ENCODE measurements at regions not wholly inside any gene's neighbourhood (a gene's known extent, or its start where the extent isn't known, plus 50 kb on each side); places are given as distances from the start of the nearest gene placed in this dataset.
"Not testable (repeated sequence)": the region's sequence is repeated elsewhere in the genome, so short reads cannot be mapped to it uniquely, and the experiment has no call there.

DNA sequence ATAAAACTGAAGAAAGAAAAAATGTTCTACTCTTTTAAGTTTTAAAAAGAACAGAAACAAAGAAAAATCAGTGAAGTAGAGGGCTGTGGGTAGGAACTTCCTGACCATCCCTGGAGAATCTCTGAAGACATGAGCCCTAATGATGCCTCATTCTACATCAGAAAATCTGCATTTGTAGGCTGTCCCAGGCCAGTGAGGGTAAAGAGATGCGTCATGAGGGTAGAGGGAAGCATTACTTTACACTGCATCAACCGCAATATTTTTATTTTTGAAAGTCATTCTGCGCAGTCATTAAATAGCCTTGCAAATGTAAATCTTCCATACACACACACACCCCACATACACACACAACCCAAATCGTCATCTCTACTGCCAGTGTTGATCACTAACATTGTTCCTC, 82.1 kb upstream of the CABCOCO1 start:
- in situ Hi-C loops (cut with MboI) = no loop called here

DNA sequence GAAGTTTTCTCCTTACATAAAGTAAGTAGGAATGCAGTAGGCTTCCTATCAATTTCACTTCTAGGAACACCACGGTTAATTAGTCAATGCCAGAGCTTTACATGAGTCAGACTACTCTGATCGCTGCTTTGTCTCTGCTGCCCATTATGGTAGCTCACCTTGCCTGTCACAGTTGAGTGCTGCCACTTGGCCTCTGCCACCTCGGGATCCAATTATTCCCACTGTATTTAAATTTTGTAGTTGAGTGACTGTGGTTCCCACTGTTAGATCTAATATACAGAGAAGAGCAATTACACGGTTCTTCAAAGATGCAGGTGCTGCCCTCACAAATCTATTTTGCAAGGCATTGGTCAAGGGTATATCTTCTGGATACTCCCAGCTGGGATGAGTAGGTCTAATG, 92.5 kb upstream of the CABCOCO1 start:
- H2AFZ ChIP-seq; H3K4me2 ChIP-seq (ENCODE audit: unreplicated experiment); in situ Hi-C loops (cut with MboI); H3K79me2 ChIP-seq (ENCODE audit: insufficient read depth); H4K20me1 ChIP-seq (ENCODE audit: insufficient read depth); H3F3A ChIP-seq (ENCODE audit: insufficient read depth); H3K9me3 ChIP-seq (ENCODE audit: low read depth); H3K4me1 ChIP-seq (ENCODE audit: insufficient read depth); H3K9ac ChIP-seq; H3K27me3 ChIP-seq (replicated peaks; ENCODE audit: insufficient read depth); H3K36me3 ChIP-seq (ENCODE audit: low read depth); DNase-seq; H3K27ac ChIP-seq; H3K4me3 ChIP-seq; H3K9me2 ChIP-seq (ENCODE audit: insufficient read depth): not testable (repeated sequence)
- 39 to 42% methylated on average over 4 of the region's 4 CpGs for WGBS, 2 experiments (ENCODE audit: low coverage in 1 of 2, low lambda C conversion rate in 2 of 2, missing lambda C conversion rate in 2 of 2)

More for the DNA sequence above, 82.1 kb upstream of the CABCOCO1 start:
- Histone ChIP-seq H3K4me2 (ENCODE audit: unreplicated experiment) (no peak overlapping the region), H3K27ac (no peak overlapping the region), H3K27me3 (replicated peaks; ENCODE audit: insufficient read depth) (no peaks in the 10 kb centered on the region), H3K36me3 (ENCODE audit: low read depth) (no peaks in the 10 kb centered on the region), H3F3A (ENCODE audit: insufficient read depth) (no peaks in the 10 kb centered on the region), H3K9ac (no peak overlapping the region), H3K9me3 (ENCODE audit: low read depth) (no peaks in the 10 kb centered on the region), H2AFZ (no peak overlapping the region), H3K4me3 (no peak overlapping the region), H3K9me2 (ENCODE audit: insufficient read depth) (no peaks in the 10 kb centered on the region), H3K79me2 (ENCODE audit: insufficient read depth) (no peaks in the 10 kb centered on the region), H3K4me1 (ENCODE audit: insufficient read depth) (no peaks in the 10 kb centered on the region), H4K20me1 (ENCODE audit: insufficient read depth) (no peaks in the 10 kb centered on the region)
- WGBS, 2 experiments (ENCODE audit: low coverage in 1 of 2, low lambda C conversion rate in 2 of 2, missing lambda C conversion rate in 2 of 2) = 69 to 78% methylated on average over 4 of the region's 4 CpGs
- DNase-seq = no peak
- no peak for TF ChIP-seq EZH2phosphoT487 (IDR thresholded peaks at IDR 0.05; ENCODE audit: insufficient read depth, low read depth)
- TF ChIP-seq EZH2 (IDR thresholded peaks at IDR 0.05; ENCODE audit: insufficient read depth, poor library complexity, severe bottlenecking) = no peak

DNA sequence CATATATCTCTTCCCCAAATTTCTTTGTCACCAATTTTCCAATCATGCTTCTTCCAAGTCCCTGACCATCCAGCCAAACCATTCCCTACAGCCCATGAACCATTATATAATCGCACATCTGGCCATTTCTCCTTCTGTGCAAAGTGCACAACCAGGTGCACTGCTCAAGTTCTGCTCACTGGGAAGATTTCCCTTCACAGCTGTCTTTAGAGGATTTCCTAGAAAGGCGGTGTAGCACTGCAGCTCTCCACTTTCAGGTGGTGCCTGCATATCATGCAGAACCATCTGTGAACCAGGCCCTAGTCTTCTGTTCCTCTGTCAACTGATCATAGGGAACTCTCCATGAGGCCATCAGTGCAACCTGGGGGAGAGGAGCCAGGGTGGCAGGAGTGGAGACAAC, 95.0 kb upstream of the CABCOCO1 start:
- H3K9ac ChIP-seq = no peak overlapping the region
- 63 to 75% methylated on average over 2 of the region's 2 CpGs for WGBS, 2 experiments (ENCODE audit: low coverage in 1 of 2, low lambda C conversion rate in 2 of 2, missing lambda C conversion rate in 2 of 2)
- H3K9me3 ChIP-seq (ENCODE audit: low read depth) = no peaks in the 10 kb centered on the region
- H3K4me2 ChIP-seq (ENCODE audit: unreplicated experiment) = no peak overlapping the region
- H4K20me1 ChIP-seq (ENCODE audit: insufficient read depth) = no peaks in the 10 kb centered on the region
- no peaks in the 10 kb centered on the region for H3K36me3 ChIP-seq (ENCODE audit: low read depth)
- H3K79me2 ChIP-seq (ENCODE audit: insufficient read depth) = no peaks in the 10 kb centered on the region
- in situ Hi-C loops (cut with MboI) = no loop called here
- H3K4me3 ChIP-seq = no peak overlapping the region
- TF ChIP-seq EZH2phosphoT487 (IDR thresholded peaks at IDR 0.05; ENCODE audit: insufficient read depth, low read depth) (no peak), EZH2 (IDR thresholded peaks at IDR 0.05; ENCODE audit: insufficient read depth, poor library complexity, severe bottlenecking) (no peak)
- no peaks in the 10 kb centered on the region for H3K9me2 ChIP-seq (ENCODE audit: insufficient read depth)
- H3K27me3 ChIP-seq (replicated peaks; ENCODE audit: insufficient read depth) = no peaks in the 10 kb centered on the region
- no peaks in the 10 kb centered on the region for H3K4me1 ChIP-seq (ENCODE audit: insufficient read depth)
- H3F3A ChIP-seq (ENCODE audit: insufficient read depth) = no peaks in the 10 kb centered on the region
- no peak overlapping the region for H2AFZ ChIP-seq
- H3K27ac ChIP-seq = no peak overlapping the region
- DNase-seq = no peak

DNA sequence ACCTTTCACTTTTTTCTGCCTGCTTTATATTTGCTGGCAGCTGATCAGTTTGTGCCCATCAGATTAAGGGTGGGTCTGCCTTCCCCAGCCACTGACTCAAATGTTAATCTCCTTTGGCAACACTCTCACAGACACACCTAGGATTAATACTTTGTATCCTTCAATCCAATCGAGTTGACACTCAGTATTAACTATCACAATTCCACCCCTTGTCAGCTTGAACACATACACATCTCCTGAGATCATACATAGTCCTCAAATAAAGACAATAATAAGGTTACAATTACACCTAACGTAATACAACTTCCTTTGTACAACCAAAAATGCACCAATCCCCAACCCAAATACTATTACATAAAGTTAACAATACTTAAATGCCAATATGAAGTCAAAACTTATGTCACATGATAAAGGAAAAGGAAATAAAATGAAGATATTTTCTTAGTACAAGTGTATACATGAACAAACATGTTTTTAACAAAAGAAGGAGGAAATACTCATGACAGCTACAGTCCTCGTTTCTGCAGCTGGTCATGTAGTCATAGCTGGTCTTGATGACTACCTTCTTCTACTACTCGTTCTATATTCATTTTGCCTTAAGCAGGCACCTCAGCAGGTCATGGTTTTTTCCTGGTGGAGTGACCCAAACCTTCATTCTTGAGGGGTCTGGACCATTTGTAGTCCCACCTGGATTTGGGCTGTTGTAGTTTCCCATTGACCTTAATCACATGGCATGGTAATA, 96.7 kb upstream of the CABCOCO1 start:
- H3K79me2 ChIP-seq (ENCODE audit: insufficient read depth) = no peaks in the 10 kb centered on the region
- in situ Hi-C loops (cut with MboI) = no loop called here
- TF ChIP-seq EZH2phosphoT487 (IDR thresholded peaks at IDR 0.05; ENCODE audit: insufficient read depth, low read depth) = no peak
- WGBS, 2 experiments (ENCODE audit: low coverage in 1 of 2, low lambda C conversion rate in 2 of 2, missing lambda C conversion rate in 2 of 2) = 34 to 42% methylated on average over 4 of the region's 4 CpGs
- no peak for DNase-seq
- H3K36me3 ChIP-seq (ENCODE audit: low read depth) = no peaks in the 10 kb centered on the region
- H4K20me1 ChIP-seq (ENCODE audit: insufficient read depth) = no peaks in the 10 kb centered on the region
- no peak overlapping the region for H3K4me2 ChIP-seq (ENCODE audit: unreplicated experiment)
- H3K27ac ChIP-seq = no peak overlapping the region
- no peaks in the 10 kb centered on the region for H3K27me3 ChIP-seq (replicated peaks; ENCODE audit: insufficient read depth)
- H2AFZ ChIP-seq = no peak overlapping the region
- no peak overlapping the region for H3K4me3 ChIP-seq
- no peaks in the 10 kb centered on the region for H3K4me1 ChIP-seq (ENCODE audit: insufficient read depth)
- no peak overlapping the region for H3K9ac ChIP-seq
- H3K9me3 ChIP-seq (ENCODE audit: low read depth) = no peaks in the 10 kb centered on the region
- no peaks in the 10 kb centered on the region for H3K9me2 ChIP-seq (ENCODE audit: insufficient read depth)
- H3F3A ChIP-seq (ENCODE audit: insufficient read depth) = no peaks in the 10 kb centered on the region

DNA sequence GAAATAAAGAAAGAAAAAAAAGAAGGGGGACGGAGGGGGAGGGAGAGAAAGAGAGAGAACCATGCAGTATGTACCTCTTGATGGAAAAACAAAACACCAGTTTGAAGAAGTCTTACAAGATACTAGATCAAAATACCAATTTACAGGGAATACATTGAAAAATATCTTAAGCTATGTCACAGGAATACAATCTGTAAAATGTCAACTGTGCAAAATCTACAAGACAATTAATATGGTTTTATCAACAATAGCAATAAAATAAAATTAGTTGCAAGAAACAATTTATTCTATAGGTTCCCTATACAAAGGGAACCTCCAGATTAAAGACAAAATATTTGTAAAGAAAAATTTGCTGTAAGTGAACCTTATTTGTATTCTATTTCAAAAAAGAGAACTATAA, 98.3 kb upstream of the CABCOCO1 start:
- H3K9me3 ChIP-seq (ENCODE audit: low read depth) = no peaks in the 10 kb centered on the region
- no peaks in the 10 kb centered on the region for H3K36me3 ChIP-seq (ENCODE audit: low read depth)
- H3K9me2 ChIP-seq (ENCODE audit: insufficient read depth) = no peaks in the 10 kb centered on the region
- H3K27me3 ChIP-seq (replicated peaks; ENCODE audit: insufficient read depth) = no peaks in the 10 kb centered on the region
- in situ Hi-C loops (cut with MboI) = no loop called here
- H2AFZ ChIP-seq = no peak overlapping the region
- no peak overlapping the region for H3K9ac ChIP-seq
- WGBS, 2 experiments (ENCODE audit: low coverage in 1 of 2, low lambda C conversion rate in 2 of 2, missing lambda C conversion rate in 2 of 2) = 48 to 64% methylated on average over 1 of the region's 1 CpG
- no peak for DNase-seq
- H3K4me3 ChIP-seq = no peak overlapping the region
- H3K27ac ChIP-seq = no peak overlapping the region
- H3F3A ChIP-seq (ENCODE audit: insufficient read depth) = no peaks in the 10 kb centered on the region
- no peak overlapping the region for H3K4me2 ChIP-seq (ENCODE audit: unreplicated experiment)
- no peaks in the 10 kb centered on the region for H3K79me2 ChIP-seq (ENCODE audit: insufficient read depth)
- no peaks in the 10 kb centered on the region for H4K20me1 ChIP-seq (ENCODE audit: insufficient read depth)
- no peaks in the 10 kb centered on the region for H3K4me1 ChIP-seq (ENCODE audit: insufficient read depth)
- TF ChIP-seq EZH2phosphoT487 (IDR thresholded peaks at IDR 0.05; ENCODE audit: insufficient read depth, low read depth) (no peak), EZH2 (IDR thresholded peaks at IDR 0.05; ENCODE audit: insufficient read depth, poor library complexity, severe bottlenecking) (no peak)
